ENCODE measurements at regions not wholly inside any gene's neighbourhood (a gene's known extent, or its start where the extent isn't known, plus 50 kb on each side); places are given as distances from the start of the nearest gene placed in this dataset.

DNA sequence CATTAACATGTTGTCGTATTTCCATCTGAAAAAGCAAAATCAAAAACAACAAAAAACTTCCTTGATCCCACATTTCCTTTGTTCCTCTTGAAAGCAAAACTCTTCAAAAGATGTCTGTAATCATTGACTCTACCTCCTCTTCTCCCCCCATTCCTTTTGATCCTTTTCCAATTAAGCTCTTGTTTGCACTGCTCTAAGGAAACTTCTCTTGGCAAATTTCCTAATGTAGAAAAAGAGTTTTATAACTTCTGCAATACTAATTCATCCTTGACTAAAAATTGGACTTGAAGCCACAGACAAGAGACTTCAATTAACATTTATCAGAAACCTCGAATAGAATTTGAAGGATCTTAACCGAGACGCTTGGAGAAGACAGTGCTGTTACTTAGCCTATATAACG is 317.1 kb upstream of the SEMA3C start:
- TF ChIP-seq YY1 (IDR thresholded peaks at IDR 0.05; ENCODE audit: insufficient read depth, insufficient read length) = no peak
- TF ChIP-seq SUZ12 (IDR thresholded peaks at IDR 0.05; ENCODE audit: extremely low read depth, insufficient read depth, insufficient read length) = no peak
